ENCODE measurements at regions not wholly inside any gene's neighbourhood (a gene's known extent, or its start where the extent isn't known, plus 50 kb on each side); places are given as distances from the start of the nearest gene placed in this dataset.
A peak's percentile ranks its signal among the peaks of the same experiment; 100 is the strongest.

- Histone ChIP-seq H3K36me3 (no peaks in the 10 kb centered on the region), H3K27me3 (no peaks in the 10 kb centered on the region), H3K4me3 (no peak overlapping the region), H3K27ac (no peak overlapping the region), H3K9me3 (no peaks in the 10 kb centered on the region), H3K4me1 (ENCODE audit: insufficient read depth) (peaks cover 22% of the 10 kb centered on the region)
- DNase-seq, result peak in 1 of 5 donors; percentile 47
- TF ChIP-seq POLR2A (IDR thresholded peaks at IDR 0.05), result no peak
- TF ChIP-seq CTCF (IDR thresholded peaks at IDR 0.05), result no peak
- no peak for TF ChIP-seq EP300 (IDR thresholded peaks at IDR 0.05)
- intact Hi-C loops (cut with DNase I), result loop anchor here in 1 of 4 donors (10.0 kb wide), 1 partner anchor 643 kb away; no protein-coding TSS in a partner anchor
- 13 to 35% (median 18%) methylated on average over 4 of the region's 4 CpGs for WGBS, 3 donors
Observed at GRCh38 chr10:78541481-78542140, 507.9 kb downstream of the RPS24 start.

DNA sequence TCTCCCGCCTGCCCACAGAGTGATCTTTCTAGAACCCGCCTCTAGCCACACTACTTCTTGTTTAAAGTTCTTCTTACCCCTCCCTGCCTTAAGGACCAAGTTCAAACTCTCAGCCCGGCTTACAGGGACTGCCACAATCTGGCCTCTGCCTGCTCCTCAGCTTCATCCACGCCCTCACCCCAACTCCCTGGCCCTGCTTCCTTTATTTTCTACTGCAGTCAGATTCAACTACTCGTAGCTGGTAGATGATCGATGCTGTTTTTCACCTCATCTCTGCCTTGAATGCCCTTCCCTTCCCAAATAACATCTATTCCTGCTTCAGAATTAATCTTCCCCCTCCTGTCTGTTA, 508.5 kb downstream of the RPS24 start:
- no peaks in the 10 kb centered on the region for H3K36me3 ChIP-seq
- TF ChIP-seq CTCF (IDR thresholded peaks at IDR 0.05), result no peak
- TF ChIP-seq POLR2A (IDR thresholded peaks at IDR 0.05), result no peak
- no peak for TF ChIP-seq EP300 (IDR thresholded peaks at IDR 0.05)
- H3K27ac ChIP-seq, result no peak overlapping the region
- H3K4me3 ChIP-seq, result no peak overlapping the region
- H3K9me3 ChIP-seq, result no peaks in the 10 kb centered on the region
- no peaks in the 10 kb centered on the region for H3K27me3 ChIP-seq
- no peak for DNase-seq
- WGBS, 3 donors, result 70 to 72% (median 71%) methylated on average over 6 of the region's 6 CpGs
- intact Hi-C loops (cut with DNase I), result loop anchor here in 1 of 4 donors (10.0 kb wide), 1 partner anchor 643 kb away; no protein-coding TSS in a partner anchor
- H3K4me1 ChIP-seq (ENCODE audit: insufficient read depth), result peaks cover 22% of the 10 kb centered on the region

- Histone ChIP-seq H3K4me1 (ENCODE audit: insufficient read depth) (peaks cover 22% of the 10 kb centered on the region), H3K9me3 (no peaks in the 10 kb centered on the region), H3K4me3 (no peak overlapping the region), H3K27ac (no peak overlapping the region), H3K36me3 (no peaks in the 10 kb centered on the region), H3K27me3 (no peaks in the 10 kb centered on the region)
- TF ChIP-seq POLR2A (IDR thresholded peaks at IDR 0.05), result no peak
- no peak for TF ChIP-seq EP300 (IDR thresholded peaks at IDR 0.05)
- TF ChIP-seq CTCF (IDR thresholded peaks at IDR 0.05), result no peak
- no peak for DNase-seq
- intact Hi-C loops (cut with DNase I), result loop anchor here in 1 of 4 donors (10.0 kb wide), 1 partner anchor 642 kb away; no protein-coding TSS in a partner anchor
- WGBS, 3 donors, result 74 to 86% (median 83%) methylated on average over 7 of the region's 7 CpGs
Observed at GRCh38 chr10:78542521-78542920, 508.9 kb downstream of the RPS24 start.

DNA sequence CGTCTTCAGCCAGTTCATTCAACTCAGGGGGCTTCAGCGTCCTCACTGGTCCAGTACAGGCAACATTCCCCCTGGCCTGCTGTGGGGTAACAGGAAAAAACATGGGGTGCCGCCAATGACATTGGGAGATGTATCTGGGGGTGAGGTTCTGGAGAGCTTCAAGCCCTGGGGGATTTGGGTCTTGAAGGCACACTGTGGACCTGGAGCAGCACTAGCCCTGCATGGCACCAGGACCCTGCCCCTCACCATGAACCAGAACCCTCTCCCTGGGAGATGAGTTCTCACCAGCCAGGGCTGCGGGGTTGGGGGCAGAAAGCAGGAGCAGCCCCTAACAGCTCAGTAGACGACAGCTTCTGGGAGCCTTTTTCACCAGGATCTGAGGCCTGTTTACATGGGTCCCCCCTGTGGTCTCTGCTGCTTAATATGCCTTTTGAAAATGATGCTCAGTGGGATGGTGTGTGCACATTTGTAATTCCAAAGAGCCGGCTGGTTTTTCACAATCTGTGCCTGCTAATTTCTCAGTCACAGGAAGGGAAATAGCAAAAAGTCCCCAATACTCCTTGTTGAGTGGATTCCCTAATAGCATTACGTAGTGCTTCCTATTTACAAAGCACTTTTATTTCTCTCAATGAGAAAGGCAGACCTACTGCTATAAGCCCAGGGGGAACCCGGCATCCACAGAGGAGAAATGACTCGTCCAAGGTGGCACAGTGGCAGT, 509.5 kb downstream of the RPS24 start:
- H3K4me1 ChIP-seq (ENCODE audit: insufficient read depth), result peaks cover 22% of the 10 kb centered on the region
- intact Hi-C loops (cut with DNase I), result loop anchor here in 1 of 4 donors (10.0 kb wide), 1 partner anchor 642 kb away; no protein-coding TSS in a partner anchor
- no peaks in the 10 kb centered on the region for H3K36me3 ChIP-seq
- no peak overlapping the region for H3K4me3 ChIP-seq
- H3K27ac ChIP-seq, result no peak overlapping the region
- no peak for DNase-seq
- TF ChIP-seq CTCF (IDR thresholded peaks at IDR 0.05), result no peak
- TF ChIP-seq POLR2A (IDR thresholded peaks at IDR 0.05), result no peak
- no peak for TF ChIP-seq EP300 (IDR thresholded peaks at IDR 0.05)
- 40 to 70% (median 53%) methylated on average over 9 of the region's 9 CpGs for WGBS, 3 donors
- H3K9me3 ChIP-seq, result no peaks in the 10 kb centered on the region
- H3K27me3 ChIP-seq, result no peaks in the 10 kb centered on the region
